Fibroblast of gingiva (primary cell): ENCODE measurements at regions not wholly inside any gene's neighbourhood (a gene's known extent, or its start where the extent isn't known, plus 50 kb on each side); places are given as distances from the start of the nearest gene placed in this dataset.
"Not testable (repeated sequence)": the region's sequence is repeated elsewhere in the genome, so short reads cannot be mapped to it uniquely, and the experiment has no call there.

Experiments used
- DNase-seq: peaks from one replicate; pipeline ENCODE4 v3.0.0-alpha.2; 2011; ENCODE audit warnings: low read depth

DNA sequence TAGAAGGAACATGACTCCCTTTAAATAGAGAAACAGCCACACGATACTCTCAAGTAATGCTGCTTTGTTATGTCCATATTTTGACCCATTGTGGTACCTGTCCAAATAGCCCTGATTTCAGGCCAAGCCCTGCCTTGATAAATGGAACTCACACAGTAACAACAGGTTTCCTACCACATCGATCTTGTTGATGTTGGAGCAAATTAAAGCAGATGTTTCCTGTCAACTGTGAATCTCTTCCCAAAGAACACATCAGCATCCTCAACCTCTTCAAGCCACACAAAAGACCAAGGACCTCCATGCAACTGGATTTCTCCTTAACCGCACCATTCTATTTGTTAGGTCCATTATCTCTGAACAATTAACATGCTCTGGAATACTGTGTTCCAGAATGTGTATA, 109.5 kb downstream of the FOXD4L6 start:
- DNase-seq, result not testable (repeated sequence)

DNA sequence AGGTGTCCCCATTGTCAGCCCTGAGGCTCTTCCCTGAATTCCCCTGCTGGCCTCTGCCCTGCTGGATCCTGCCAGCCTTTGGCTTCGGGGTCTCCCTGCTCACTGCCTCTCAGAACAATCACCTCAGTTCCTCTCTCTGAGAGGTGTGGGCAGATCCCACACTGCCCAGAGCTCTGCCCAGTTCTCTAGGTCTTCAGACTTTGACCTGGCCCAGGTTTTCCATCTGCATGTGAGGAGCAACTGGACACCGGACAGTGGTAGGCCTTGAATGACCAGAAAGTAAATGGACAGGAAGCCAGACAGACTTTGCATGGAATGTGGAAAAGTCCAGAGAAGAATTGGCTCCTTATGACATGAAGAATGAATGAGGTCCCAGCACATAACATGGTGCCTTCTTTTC, 111.8 kb downstream of the FOXD4L6 start:
- not testable (repeated sequence) for DNase-seq

DNA sequence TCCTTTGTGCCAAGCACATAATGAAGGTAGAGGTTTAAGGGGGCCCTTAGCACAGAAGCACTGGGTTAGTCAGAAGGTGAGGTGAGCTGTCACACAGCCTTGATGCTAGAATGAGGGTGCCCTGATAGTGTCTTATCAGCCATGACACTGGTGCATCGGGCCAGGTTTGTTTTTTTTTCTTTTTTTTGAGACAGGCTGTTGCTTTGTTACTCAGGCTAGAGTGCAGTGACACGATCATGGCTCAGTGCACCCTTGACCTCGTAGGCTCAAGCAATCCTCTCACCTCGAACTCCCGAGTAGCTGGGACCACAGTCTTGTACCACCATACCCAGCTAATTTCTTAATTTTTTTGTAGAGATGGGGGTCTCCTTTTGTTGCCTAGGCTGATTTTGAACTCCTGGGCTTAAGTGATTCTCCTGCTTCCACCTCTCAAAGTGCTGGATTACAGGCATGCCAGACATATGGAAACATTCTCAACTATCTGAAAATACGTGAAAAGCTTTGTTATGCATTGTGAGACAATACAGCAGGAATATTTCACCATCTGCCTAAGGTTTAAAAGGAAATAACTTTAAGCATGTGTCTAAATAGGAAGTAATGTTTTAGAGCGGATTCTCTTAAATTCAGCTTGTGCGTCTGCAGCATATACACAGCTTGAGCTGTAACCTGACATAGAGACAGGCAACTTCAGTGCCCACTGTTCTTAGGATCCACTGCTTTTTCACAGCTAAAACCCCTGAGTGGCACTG, 128.4 kb downstream of the FOXD4L6 start:
- DNase-seq, result not testable (repeated sequence)

DNA sequence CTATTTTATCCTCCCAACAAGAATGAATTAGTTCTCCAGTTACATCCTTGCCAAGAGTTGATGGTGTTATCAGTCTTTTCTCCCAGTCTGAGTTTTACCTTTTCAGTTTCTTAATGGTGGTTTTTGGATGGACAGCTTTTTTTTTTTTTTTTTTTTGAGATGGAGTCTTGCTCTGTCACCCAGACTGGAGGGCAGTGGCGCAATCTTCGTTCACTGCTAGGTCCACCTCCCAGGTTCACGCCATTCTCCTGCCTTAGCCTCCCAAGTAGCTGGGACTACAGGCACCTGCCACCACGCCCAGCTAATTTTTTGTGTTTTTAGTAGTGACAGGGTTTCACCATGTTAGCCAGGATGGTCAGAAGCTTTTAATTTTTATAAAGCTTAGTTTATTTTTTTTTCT, 133.0 kb downstream of the FOXD4L6 start:
- DNase-seq, result not testable (repeated sequence)

DNA sequence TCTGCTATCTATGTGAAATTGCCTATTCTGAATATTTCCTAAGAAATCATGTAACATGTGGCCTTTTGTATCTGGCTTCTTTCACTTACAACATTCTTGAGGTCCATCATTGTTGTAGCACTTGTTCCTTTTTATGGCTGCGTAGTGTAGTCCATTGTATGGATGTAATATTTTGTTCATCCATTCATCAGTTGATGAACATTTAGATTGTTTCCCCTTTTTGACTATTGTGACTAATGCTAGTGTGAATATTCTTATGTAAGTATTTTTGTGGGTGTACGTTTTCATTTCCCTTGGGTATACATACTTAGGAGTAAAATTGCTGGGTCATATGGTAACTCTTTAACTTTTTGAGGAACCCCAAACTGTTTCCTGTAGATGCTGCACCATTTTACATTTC, 134.6 kb downstream of the FOXD4L6 start:
- DNase-seq, result not testable (repeated sequence)

DNA sequence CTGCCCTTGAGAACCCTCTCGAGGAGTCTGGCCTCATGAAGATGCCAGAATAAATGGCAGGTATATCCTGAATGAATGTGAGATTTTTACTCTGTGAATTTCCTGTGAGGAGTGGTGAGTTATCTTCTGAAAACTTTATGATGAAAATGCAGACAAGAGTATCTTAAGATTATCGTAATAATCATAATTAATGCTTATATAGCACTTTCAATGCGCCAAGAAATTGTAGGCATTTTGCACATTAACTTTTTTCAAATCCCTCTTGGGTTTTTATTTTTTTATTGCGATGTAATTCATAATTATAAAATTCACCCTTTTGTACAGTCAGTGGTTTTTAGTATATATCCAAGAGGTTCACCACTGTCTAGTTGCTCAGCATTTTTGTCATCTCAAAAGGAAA, 135.1 kb downstream of the FOXD4L6 start:
- not testable (repeated sequence) for DNase-seq

DNA sequence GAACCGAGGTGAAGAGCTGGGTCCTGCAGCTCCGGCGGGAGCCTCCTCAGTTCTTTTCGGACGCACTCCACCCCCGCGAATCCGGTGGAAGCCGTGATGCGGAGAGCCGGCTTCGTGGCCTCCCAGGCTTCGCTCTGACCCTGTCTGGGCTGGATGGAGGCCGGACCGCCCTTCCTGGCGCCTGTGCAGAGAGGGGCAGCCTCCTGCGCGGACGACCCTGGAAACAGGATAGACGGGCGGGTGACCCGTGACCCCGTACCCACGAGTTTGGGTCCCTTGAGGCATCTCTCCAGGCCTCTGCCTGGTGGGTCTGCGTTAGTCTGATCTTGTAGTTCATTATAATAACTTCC, 136.0 kb downstream of the FOXD4L6 start:
- DNase-seq, result not testable (repeated sequence)

DNA sequence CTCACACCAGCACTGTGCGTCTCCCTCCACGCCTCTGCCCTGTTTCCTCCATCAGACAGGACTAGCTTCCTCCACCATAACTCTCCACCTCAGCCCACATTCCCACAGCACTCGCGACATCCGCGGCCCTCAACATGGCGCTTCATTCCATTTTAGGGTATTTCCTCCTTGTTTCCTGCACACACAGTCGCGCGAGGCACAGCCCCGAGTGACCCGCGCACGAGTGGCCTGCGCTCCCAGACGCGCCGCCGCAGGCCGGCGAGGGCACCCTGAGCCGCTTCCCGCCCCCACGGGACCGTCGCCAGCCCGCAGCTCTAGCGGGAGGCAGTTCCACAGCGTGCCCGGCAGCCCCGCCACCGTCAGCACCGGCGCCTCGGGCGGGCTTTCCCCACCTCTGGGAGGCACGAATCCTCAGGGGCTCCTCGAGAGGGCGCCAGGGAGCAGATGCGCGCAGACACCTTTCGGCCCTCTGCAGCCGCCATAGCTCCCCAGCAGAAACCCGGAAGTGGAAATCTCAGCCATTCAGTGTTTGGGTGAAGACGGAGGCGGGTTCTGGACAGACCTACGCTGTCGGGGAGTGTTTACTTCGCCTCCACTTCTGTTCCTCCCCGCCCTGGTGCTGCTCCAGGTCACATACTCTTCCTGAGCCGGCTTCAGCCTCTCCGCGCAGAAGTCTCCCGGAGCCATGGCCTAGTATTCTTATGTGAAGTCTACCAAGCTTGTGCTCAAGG, 136.6 kb downstream of the FOXD4L6 start:
- peak; percentile 98 for DNase-seq

DNA sequence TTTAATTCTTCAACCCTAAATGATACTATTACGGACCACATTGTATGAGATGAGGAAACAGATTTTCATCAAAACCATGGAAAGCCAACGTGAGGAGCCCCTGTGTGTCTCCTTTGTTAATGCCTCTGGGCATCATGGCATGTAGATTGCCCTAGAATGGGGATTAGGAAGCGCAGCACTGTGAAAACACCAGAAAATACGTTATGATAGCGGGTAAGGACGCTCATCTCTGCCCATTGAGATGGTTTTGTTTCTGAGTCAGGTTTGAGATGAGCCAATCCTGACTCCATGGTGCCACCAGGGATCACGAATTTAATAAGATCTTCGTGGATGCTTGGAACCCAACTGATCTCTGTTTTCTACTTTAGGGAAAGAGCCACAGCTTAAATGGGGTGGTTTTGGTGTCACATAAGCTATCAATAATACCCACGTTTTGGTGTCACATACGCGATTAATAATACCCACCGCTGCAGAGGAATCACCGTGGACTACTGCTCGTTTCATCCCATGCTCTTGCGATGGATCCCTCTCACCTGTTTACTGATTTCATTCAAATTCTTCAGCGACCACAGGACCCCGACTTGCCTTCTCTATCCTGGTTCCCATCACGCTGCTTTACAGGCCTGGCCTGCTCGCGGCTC, 137.3 kb downstream of the FOXD4L6 start:
- not testable (repeated sequence) for DNase-seq

DNA sequence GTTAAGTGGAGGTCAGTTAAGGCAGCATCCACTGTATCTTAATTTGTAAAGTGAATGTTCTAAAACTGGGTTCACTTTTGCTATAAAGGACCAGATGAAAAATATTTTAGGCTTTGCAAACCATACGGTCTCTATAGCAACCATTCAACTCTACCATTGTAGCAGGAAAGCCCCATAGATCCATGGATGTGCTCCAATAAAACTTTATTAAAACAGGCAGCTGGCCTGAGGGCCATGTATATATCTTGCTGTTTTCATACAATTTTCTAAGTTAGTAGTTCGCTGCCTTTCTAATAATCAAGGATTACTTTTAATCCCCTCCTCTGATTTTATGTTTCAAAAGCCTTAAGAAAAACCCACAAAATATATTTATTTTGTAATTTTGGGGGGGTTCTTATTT, 142.1 kb downstream of the FOXD4L6 start:
- DNase-seq, result not testable (repeated sequence)

DNA sequence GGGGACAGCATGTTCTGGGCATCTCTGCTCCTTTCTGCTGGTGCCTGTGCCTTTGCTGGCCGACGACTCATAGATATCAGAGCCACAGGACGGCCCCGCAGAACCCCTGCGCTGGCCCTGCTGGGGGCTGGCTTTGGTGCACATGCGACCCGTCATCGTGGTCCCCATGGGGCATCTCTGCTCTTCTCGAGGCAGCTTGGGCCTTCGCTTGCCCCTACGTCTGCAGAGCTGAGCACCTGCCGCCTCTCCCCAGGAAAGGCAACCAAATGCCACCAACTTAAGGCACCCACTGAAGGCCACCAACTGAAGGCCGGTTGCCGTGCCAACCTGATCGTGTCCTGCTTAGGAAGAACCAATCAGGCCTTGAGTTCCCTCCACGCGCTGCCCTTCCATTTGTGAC, 153.1 kb downstream of the FOXD4L6 start:
- DNase-seq, result not testable (repeated sequence)

DNA sequence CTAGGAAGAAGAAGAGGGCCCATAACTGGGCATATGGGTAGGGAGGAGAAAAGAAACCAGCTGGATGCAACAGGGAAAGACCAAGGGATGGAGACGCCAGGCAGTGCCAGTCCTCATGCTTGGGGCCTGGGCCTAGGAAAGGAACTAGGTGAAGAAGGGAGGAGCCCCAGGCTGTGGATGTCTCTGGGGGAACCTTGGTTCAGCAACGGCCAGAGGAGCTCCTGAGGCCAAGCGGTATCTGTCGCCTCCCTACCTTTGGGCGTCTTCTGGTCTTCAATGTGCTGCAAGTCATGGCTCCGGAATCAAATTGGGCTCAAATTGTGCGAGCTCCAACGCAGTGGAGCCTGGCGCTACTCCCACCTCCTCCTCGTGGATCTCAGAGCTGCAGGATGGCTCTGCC, 153.6 kb downstream of the FOXD4L6 start:
- not testable (repeated sequence) for DNase-seq

DNA sequence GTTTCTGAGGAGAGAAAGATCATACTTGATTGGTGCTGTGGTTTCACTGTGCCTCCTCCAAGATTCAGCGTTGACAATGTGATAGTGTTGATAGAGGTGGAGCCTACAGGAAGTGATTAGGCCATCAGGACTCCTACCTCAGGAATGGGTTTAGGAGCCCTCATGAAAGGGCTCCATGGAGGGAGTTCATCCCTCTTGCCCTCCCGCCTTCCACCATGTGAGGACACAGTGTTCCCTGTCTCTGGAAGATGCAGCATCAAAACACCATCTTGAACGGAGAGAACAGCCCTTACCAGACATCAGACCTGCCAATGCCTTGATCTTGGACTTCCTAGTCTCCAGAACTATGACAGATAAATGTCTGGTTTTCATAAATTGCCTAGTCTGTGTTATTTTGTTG, 156.7 kb downstream of the FOXD4L6 start:
- not testable (repeated sequence) for DNase-seq

DNA sequence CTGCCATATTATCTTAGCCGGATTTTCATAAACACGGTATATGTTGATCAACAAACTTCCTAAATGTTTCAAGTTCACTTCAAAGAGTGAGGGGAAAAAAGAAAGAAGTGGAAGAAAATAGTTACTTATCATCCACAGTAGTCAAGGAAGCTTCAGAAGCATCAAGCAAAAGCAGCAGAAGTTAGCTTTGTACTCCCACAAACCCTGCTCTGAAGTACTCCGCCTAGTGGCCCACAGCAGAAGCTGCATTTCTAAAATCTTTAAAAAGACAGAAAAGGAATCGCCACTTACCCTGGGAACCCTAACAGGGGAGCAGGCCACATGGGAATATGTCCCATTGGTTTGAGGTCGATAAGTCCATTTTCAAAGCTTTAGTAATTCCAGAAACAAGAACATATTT, 158.1 kb downstream of the FOXD4L6 start:
- DNase-seq, result not testable (repeated sequence)

DNA sequence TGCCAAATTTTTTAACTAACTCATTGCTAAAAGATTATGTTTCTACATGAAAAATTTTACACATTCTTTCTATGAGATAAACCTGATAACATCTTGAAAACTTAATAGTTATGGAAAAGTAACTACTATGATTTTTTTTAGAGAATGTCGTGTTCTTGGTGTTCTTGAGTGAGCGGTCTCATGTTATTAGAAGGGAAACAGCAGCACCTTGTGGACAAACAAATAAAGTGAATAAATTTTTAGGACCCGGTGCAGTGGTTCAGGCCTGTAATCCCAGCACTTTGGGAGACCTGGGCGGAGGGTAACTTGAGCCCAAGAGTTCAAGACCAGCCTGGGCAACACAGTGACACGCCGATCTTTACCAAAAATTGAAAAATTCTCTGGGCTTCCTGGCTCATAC, 166.0 kb downstream of the FOXD4L6 start:
- DNase-seq, result not testable (repeated sequence)

DNA sequence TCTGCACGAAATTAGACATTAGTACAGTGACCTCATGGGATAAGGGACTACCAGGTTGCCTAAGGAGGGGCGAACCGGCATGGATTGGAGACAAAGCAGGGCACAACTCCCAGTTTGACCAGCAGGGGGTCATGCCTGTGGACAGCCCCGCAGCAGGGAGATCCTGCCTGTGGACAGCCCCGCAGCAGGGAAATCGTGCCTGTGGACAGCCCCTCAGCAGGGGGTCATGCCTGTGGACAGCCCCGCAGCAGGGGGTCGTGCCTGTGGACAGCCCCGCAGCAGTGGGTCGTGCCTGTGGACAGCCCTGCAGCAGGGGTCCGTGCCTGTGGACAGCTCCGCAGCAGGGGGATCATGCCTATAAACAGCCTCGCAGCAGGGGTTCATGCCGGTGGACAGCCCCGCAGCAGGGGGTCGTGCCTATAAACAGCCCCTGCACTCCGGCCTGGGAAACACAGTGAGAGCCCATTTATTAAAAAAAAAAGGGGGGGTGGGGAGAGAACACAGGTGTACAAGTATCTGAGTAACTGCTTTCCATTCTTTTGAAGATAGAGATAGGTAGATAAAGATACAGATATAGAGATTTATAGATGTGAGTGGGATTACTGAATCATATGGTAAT, 176.5 kb downstream of the FOXD4L6 start:
- DNase-seq, result not testable (repeated sequence)

DNA sequence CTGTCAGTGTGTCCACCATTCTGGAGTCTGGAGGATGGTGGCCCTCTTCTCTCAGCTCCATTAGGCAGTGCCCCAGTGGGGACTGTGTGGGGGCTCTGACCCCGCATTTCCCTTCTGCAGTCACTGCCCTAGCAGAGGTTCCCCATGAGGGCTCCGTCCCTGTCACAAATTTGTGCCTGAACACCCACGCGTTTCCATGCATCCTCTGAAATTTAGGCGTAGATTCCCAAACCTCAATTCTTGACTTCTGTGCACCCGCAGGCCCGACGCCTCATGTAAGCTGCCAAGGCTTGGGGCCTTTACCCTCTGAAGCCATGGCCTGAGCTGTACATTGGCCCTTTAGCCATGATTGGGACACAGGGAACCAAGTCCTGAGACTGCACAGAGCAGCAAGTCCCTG, 182.3 kb downstream of the FOXD4L6 start:
- DNase-seq, result not testable (repeated sequence)

DNA sequence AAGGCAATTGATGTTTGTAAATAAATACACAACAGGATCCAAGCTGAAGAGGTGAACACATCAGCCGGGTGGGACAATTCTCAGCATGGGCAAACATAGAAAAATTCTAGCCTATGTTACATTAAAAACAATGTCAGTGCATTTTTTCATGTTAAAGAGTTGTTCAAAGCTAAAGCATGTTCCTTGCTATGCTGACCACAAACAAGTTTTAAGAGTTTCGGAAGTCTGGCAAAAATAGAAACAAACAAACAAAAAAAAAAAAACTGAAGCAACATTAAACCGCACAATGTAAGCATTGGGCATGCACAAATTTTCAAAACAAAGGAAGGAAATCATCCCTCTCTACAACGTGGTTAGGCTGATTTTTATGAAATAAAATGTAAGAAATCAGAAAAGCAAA, 185.8 kb downstream of the FOXD4L6 start:
- DNase-seq, result not testable (repeated sequence)

DNA sequence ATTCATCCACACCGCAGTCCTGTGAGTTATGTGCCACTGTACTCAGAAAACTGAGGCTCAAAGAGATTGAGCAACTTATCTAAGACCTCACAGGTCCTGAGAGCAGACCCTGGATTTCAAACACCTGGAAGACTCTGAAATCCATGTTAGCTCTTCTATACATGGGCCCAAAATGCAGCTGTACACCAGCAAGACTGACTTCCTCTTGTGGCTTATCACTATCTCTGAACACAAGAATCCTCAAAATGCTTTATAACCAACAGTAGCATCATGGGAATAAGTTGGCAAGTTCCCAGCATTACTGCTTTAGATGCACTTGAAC, 188.6 kb downstream of the FOXD4L6 start:
- DNase-seq, result not testable (repeated sequence)

DNA sequence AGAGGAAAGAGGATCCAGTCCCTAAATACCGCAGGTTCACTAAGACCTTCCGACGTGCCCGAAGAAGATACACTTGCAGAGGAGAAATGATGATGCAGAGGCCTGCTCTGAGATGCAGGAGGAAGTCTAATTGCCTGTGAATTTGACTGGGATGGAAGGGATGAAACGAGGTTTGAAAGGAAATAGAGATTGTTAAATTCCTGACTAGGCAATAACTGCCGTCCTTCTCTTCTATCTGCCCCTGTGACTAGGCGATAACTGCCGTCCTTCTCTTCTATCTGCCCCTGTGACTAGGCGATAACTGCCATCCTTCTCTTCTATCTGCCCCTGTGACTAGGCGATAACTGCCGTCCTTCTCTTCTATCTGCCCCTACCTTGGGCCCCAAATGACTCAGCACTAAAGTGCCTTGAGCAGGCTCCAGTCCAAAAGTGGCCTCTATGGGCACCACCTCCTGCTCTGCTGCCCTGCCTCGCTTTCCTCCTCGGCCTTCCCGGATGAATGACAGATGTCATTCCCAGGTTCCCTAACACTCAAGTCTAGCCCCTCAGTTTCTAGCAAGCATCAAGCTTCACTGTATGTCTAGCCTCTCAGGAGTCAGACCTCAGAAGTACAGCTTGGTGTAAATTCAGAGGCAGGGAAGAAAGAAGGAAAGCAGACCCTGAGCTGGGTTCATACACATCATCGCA, 189.1 kb downstream of the FOXD4L6 start:
- not testable (repeated sequence) for DNase-seq

DNA sequence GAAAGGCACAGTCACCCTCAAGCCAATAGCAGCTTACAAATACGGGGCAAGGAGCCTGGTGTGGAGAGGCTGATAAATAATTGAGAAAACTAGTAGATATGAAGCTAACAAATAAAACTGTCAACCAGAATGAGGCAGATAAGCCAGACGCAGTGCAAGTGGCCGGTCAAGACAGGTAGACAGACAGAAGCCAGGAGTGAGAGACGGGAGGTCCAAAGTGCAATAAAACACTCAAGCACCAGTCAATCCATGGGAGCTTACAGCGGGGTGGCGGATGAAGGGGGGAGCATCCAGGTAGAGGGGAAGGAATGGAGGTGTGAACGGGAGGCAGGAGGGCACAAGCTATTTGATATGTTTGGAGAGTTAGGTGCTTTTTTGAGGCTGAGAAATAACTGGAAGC, 193.1 kb downstream of the FOXD4L6 start:
- no peak for DNase-seq

DNA sequence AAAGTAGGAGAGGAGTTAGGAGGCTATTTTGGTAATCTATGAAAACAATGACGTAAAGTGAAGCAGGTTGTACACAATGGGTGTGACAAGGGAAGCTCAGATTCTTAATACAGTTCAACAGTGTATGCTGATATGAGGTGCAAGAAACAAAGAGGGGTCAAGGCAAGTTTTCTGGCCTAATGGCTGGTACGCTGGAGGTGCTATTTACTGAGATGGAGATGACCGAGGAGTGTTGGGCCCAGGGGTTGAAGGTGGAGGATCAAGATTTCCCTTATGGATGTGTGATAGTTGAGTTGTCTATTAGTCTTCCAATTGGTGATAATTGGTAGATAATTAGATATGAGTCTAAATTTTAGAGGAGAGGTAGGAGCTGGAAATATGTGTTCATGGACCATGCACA, 194.0 kb downstream of the FOXD4L6 start:
- not testable (repeated sequence) for DNase-seq
